DND-41 (cell line): ENCODE measurements at regions not wholly inside any gene's neighbourhood (a gene's known extent, or its start where the extent isn't known, plus 50 kb on each side); places are given as distances from the start of the nearest gene placed in this dataset.

ENCODE experiments used
- ATAC-seq: fragments of 200-7000 bp; cut with Tn5 transposase; 3 replicates; pipeline ENCODE4 v1.9.1; 2021; ENCODE audit warnings: low read depth; ENCODE audit not compliant: insufficient read depth
- DNase-seq: peaks from one replicate; pipeline ENCODE4 v3.0.0-alpha.2; 2020
- H2AFZ ChIP-seq: 2 replicates; pipeline ENCODE4 v1.6.0; 2012; ENCODE audit warnings: low read depth, low read length
- H3K27ac ChIP-seq: 2 replicates; pipeline ENCODE4 v1.5.1; 2012; ENCODE audit warnings: low read length, inconsistent platforms
- H3K27me3 ChIP-seq: fragments of 200-600 bp; sonication (generic); 2 replicates; pipeline ENCODE4 v1.6.0; 2012; ENCODE audit warnings: low read length, mild to moderate bottlenecking, inconsistent platforms; ENCODE audit not compliant: insufficient read depth, poor library complexity
- H3K36me3 ChIP-seq: 2 replicates; pipeline ENCODE4 v1.5.1; 2012; ENCODE audit warnings: low read length, inconsistent platforms; ENCODE audit not compliant: insufficient read depth
- H3K4me1 ChIP-seq: 2 replicates; pipeline ENCODE4 v1.5.1; 2012; ENCODE audit warnings: mild to moderate bottlenecking, low read length; ENCODE audit not compliant: insufficient read depth
- H3K4me2 ChIP-seq: 2 replicates; pipeline ENCODE4 v1.6.0; 2012; ENCODE audit warnings: mild to moderate bottlenecking, moderate library complexity, low read length, inconsistent platforms; ENCODE audit not compliant: insufficient read depth
- H3K4me3 ChIP-seq, 2 experiments: fragments of 200-600 bp in 1 of 2; shearing (Covaris generic) in 1 of 2; 2 replicates each; pipeline ENCODE4 v1.5.1; 2012 to 2016; ENCODE audit warnings: inconsistent platforms in 2 of 2, low read length in 2 of 2, mild to moderate bottlenecking in 2 of 2, low read depth in 1 of 2, moderate library complexity in 1 of 2
- H3K79me2 ChIP-seq: 2 replicates; pipeline ENCODE4 v1.6.0; 2012; ENCODE audit warnings: low read length, inconsistent platforms; ENCODE audit not compliant: insufficient read depth
- H3K9ac ChIP-seq: 2 replicates; pipeline ENCODE4 v1.6.0; 2012; ENCODE audit warnings: low read depth, mild to moderate bottlenecking, inconsistent platforms, low read length, moderate library complexity
- H3K9me3 ChIP-seq: 2 replicates; pipeline ENCODE4 v1.5.1; 2012; ENCODE audit warnings: low read length, moderate library complexity, mild to moderate bottlenecking, inconsistent platforms; ENCODE audit not compliant: insufficient read depth, severe bottlenecking
- H4K20me1 ChIP-seq: 2 replicates; pipeline ENCODE4 v1.6.0; 2012; ENCODE audit warnings: low read length; ENCODE audit not compliant: insufficient read depth
- CTCF ChIP-seq: IDR thresholded peaks from 2 replicates; pipeline ENCODE4 v1.5.1; 2012; ENCODE audit warnings: borderline replicate concordance, low read length, moderate library complexity, mild to moderate bottlenecking; ENCODE audit not compliant: poor library complexity, severe bottlenecking; ENCODE audit errors: extremely low read depth
- EZH2 ChIP-seq: IDR thresholded peaks from 3 replicates; pipeline ENCODE4 v1.6.1; 2012; ENCODE audit warnings: borderline replicate concordance, low read depth, mild to moderate bottlenecking, moderate library complexity, low read length, inconsistent platforms; ENCODE audit not compliant: severe bottlenecking

DNA sequence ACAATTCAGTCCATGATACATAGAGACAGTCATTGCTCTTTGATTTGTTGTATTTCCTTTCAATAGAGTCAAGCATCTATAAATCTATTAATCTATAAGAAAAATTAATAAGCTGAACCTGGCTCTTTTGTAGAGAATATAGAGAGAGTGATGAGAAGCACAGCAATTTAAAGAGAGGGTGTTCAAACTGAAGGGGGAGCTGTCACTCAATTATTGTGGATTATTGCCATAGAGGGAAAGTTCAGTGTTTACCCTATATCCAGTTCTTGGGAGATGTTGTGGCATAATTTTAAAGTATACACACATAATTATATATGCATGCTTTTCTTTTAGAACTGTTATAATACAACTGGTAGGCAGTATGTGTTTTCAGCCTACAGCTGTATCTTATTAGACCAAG is 1469.0 kb upstream of the PABPC4L start:
- Histone ChIP-seq H2AFZ (no peak overlapping the region), H3K36me3 (no peaks in the 10 kb centered on the region), H3K9me3 (no peaks in the 10 kb centered on the region), H3K79me2 (no peaks in the 10 kb centered on the region), H3K4me3 (no peak overlapping the region), H3K27ac (no peak overlapping the region), H3K4me2 (no peak overlapping the region), H3K9ac (no peak overlapping the region), H4K20me1 (no peaks in the 10 kb centered on the region), H3K4me1 (peaks cover 6% of the 10 kb centered on the region; the same call in 1 of the 2 replicates), H3K27me3 (no peaks in the 10 kb centered on the region)
- ATAC-seq (no peak), DNase-seq (no peak)
- TF ChIP-seq EZH2 (no peak), CTCF (no peak)
